HG03280 (cell line): ENCODE measurements at regions not wholly inside any gene's neighbourhood (a gene's known extent, or its start where the extent isn't known, plus 50 kb on each side); places are given as distances from the start of the nearest gene placed in this dataset.
"Not testable (repeated sequence)": the region's sequence is repeated elsewhere in the genome, so short reads cannot be mapped to it uniquely, and the experiment has no call there.

Experiments
- ATAC-seq: cut with Tn5 transposase; IDR thresholded peaks from one replicate; pipeline ENCODE4 v1.9.1; 2021; ENCODE audit warnings: mild to moderate bottlenecking, moderate library complexity; ENCODE audit not compliant: unreplicated experiment

GRCh38 chr13:38160131-38160530 is 189.5 kb upstream of the UFM1 start:
- ATAC-seq, result no peak

- no peak for ATAC-seq
Observed at GRCh38 chr13:38159710-38160109, 189.9 kb upstream of the UFM1 start.

- ATAC-seq, result no peak
Observed at GRCh38 chr13:38147050-38147449, 202.6 kb upstream of the UFM1 start.

GRCh38 chr13:38141792-38142191 is 207.9 kb upstream of the UFM1 start:
- ATAC-seq, result no peak

GRCh38 chr13:38135592-38135991 is 214.1 kb upstream of the UFM1 start:
- ATAC-seq, result no peak

DNA sequence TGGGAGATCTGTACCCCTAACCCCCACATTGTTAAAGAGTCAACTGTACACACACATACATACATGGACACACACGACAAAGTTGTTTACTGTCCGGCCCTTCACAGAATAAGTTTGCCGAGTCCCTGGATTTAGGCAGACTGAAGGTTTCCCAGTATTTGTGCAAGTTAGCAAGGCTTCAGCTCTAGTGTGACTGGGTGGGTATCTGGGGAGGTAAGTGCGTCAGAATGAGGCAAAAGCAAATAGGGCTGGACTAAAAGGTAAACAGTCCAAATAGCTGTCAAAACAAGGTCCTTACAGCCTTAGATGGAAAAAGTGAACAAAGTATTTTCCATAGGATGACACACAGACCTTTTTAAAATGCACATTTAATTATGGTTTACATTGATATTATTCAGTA is 228.4 kb upstream of the UFM1 start:
- ATAC-seq, result no peak

GRCh38 chr13:38103851-38104250 is 234.3 kb upstream of the TRPC4 start:
- no peak for ATAC-seq

- ATAC-seq, result no peak
Observed at GRCh38 chr13:38099751-38100150, 230.2 kb upstream of the TRPC4 start.

GRCh38 chr13:38093425-38093824 is 223.9 kb upstream of the TRPC4 start:
- no peak for ATAC-seq

GRCh38 chr13:38090913-38091312 is 221.3 kb upstream of the TRPC4 start:
- no peak for ATAC-seq

DNA sequence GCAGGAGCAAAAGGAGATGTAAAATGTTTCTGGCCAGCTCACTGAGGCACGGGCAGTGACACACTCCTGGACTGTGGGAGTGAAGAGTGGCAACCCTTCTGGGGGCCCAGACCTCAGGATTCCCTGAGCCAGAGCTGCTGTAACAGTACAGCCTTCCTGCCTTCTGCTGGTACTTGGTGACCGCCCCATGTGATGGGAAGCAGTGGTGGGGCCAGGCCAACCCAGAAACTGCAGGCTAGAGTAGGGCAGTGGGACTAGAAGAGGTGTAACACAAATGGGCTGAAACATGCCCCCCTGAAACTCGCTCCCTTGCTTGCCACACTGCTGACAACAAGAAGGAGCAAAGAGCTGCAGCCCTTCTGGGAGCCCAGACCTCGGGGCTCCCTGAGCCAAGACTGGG is 217.1 kb upstream of the TRPC4 start:
- no peak for ATAC-seq

DNA sequence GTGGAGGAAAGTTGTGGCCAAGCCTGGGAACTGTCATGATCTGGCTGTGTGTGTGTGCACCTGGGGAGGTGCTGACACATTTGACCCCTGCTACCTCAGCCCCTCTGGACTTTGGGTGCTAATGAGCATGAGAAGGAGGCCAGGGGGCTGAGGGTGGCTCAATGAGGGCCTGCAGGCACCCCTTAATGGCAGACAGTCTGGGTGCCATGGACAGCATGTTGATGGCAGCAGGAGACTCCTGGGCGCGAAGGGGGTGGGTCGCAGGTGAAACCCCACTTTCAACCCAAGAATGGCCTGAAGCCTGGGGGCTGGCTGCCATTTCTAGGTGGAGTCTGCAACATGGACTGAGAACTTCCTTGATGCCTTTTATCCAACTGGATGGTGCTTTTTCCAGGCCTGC is 216.4 kb upstream of the TRPC4 start:
- ATAC-seq, result no peak

- ATAC-seq, result no peak
Observed at GRCh38 chr13:38073931-38074330, 204.4 kb upstream of the TRPC4 start.

DNA sequence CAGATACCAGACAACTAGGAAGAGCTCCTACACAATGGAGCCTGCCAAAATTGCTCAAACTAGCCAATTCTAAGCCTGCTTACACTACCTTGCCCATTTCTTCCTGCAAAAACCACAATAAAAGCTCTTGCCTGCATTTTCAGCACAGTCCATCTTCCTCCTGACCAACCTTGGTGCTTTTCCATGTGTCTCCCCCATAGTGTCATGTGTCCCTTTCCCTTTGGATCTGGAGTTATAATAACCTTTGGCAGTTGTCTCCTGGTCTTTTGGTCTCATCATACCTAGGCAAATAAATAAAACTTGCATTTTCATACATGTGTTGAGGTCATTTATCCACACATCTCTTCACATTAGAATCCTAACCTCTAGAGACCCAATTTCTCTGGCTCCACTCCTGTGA is 203.1 kb upstream of the TRPC4 start:
- no peak for ATAC-seq

- not testable (repeated sequence) for ATAC-seq
Observed at GRCh38 chr13:38071340-38071739, 201.8 kb upstream of the TRPC4 start.

DNA sequence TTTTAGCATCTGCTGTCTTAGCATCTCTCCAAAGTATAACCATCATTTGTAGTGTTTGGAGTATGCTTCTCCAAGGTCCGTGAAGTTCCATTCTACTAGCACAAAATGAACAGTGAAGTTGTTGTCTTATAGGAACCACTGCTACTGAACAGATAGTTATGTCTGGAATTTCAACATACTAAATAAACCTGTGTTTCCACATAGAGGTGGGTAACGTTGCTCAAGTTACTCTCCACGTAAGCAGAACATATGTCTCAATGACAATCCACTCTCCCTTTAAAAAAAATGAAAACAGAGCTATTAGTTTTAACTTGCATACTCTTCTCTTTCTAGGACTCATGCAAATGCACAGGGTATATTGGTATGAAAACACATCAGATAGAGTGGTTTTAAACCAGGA is 184.3 kb upstream of the TRPC4 start:
- ATAC-seq, result no peak

DNA sequence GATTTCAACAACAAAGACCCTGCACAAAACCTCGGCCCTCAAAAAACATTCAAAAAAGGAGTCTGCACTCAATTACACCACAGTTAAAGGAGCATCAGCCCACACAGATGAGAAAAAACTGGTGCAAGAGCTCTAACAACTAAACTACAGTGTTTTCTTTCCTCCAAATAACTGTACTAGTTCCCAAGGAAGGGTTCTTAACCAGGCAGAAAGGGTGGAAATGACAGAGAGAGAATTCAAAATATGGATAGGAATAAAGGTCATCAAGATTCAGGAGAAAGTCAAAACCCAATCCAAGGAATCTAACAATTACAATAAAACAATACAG is 176.4 kb upstream of the TRPC4 start:
- ATAC-seq, result no peak

DNA sequence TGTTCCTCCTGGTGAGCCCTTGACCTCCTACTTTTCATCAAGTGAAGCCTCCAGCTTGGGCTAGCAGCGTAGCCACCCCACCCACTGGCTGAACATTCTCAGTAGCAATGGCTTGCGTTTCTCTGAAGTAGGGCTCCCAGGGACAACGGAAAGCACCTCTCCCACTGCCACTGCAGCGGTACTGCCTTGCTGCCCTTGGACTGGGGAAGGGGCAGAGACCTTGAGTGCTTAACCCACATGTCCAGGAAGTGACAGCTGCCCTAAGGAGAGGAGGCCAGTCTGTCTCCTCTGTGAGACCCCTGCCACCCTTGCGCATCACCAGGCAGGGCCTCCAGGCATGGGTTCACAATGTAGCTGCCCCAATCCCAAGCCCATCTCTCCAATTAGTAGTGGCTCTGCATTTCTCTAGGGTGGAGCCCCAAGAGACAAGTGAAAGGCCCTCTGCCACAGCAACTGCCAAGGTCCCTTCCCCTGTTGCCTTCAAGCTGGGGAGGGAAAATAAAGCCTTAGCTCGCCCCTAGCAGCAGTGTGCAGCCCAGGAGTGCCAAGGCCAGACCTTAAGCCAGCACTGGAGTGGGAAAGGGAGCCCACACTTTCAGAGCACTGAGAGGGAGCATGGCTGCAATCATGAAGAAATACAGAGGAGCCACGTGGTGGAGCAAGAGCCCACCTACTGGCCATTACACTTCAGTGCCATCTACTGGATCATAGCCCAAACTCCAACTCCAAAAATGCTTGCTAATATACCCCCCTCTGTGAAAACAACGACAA is 175.9 kb upstream of the TRPC4 start:
- peak; percentile 81 for ATAC-seq

GRCh38 chr13:38044067-38044466 is 174.5 kb upstream of the TRPC4 start:
- no peak for ATAC-seq

DNA sequence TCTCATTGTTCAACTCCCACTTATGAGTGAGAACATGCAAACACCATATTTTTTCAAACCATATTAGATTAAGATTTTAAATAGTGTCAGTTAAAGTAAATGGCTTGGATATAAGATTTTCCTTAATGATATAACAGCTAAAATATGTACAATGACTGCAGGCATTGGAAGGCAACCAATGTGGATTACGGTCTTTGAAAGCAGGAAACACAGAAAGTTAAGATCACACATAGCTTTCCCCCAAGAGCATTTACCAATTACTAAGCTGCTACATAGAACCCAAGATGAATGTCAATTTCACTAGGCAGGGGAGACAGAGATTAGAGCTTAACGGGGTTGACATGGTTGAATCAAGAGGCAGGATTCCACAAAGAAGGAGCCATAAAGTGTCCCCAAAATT is 173.2 kb upstream of the TRPC4 start:
- no peak for ATAC-seq

DNA sequence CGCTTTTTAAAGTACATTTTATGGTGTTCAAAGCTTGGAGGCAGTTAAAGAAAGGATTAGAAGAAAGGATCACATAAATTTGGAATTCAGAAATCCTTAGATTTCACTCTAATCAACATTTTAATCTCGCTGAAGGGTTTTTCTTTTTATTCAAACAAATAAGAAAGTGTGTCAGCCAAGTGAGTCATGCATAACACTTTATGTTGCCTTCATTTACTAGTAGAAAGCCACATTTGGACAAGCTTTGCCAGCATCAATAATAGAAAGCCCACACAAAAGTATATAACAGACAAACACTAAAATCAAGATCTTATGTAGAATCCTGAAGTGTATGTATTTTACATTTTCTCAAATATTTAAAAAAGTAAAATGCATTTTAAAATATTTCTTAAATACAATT is 154.9 kb upstream of the TRPC4 start:
- ATAC-seq, result no peak

DNA sequence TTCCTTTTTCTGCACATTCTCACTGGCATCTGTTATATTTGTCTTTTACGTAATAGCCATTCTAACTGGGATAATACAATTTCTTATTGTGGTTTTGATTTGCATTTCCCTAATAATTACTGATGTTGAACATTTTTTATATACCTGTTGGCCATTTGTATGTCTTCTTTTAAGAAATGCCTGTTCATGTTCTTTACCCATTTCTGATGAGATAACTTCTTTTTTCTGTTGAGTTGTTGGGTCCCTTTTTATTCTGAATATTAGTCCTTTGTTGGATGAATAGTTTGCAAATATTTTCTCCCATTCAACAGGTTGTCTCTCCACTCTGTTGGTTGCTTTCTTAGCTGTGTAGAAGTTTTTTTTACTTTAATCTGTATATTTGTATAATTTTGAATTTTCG is 147.7 kb upstream of the TRPC4 start:
- no peak for ATAC-seq

GRCh38 chr13:38013676-38014075 is 144.1 kb upstream of the TRPC4 start:
- ATAC-seq, result no peak
